PFSK-1 (cell line): ENCODE measurements at regions not wholly inside any gene's neighbourhood (a gene's known extent, or its start where the extent isn't known, plus 50 kb on each side); places are given as distances from the start of the nearest gene placed in this dataset.

Source experiments
- FOXP2 ChIP-seq: optimal IDR thresholded peaks from 2 replicates; pipeline ENCODE3; 2011; ENCODE audit warnings: borderline replicate concordance, control low read depth, inconsistent platforms; ENCODE audit not compliant: insufficient read depth; ENCODE audit errors: extremely low read length, extremely low read depth
- POLR2AphosphoS5 ChIP-seq: IDR thresholded peaks from 2 replicates; pipeline ENCODE4 v1.6.1; 2012; ENCODE audit warnings: low read depth, mild to moderate bottlenecking, control low read depth, low read length, moderate library complexity
- SIN3A ChIP-seq: IDR thresholded peaks from 2 replicates; pipeline ENCODE4 v1.6.1; 2012; ENCODE audit warnings: mild to moderate bottlenecking, low read length, moderate library complexity, borderline replicate concordance; ENCODE audit not compliant: insufficient read depth
- TAF1 ChIP-seq: IDR thresholded peaks from 2 replicates; pipeline ENCODE4 v1.6.1; 2012; ENCODE audit warnings: low read length, control low read depth, borderline replicate concordance; ENCODE audit not compliant: insufficient read depth
- TF ChIP-seq, protein P1 (sequence below), 2 experiments: IDR thresholded peaks; 2 replicates each; pipeline versions ENCODE4 v1.6.1 to v1.8.0; 2011 to 2012; ENCODE audit warnings: low read depth in 2 of 2, low read length in 2 of 2, control low read depth in 1 of 2, inconsistent platforms in 1 of 2, mild to moderate bottlenecking in 1 of 2, moderate library complexity in 1 of 2; ENCODE audit not compliant: insufficient read depth in 1 of 2

DNA sequence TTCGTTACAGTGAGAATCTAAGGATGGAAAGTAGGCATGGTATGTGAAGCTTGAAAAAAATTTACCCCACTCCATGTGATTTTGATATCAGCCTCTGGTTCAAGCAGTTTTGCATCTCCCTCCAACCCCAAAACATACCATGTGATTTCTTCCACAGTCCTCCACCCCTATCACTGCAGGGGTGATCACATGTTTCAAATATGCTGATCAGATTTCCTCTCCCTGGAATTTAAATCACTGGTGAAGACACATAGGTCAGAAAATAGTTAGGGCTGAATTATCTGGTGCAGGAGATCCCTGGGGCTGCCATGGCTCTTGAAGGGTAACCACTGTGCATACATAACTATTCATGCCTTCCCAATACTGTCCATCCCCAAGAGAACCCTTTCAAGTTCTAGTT, 119.7 kb upstream of the THRB start:
- TF ChIP-seq FOXP2, result no peak
- TF ChIP-seq POLR2AphosphoS5, result no peak
- no peak for TF ChIP-seq TAF1
- TF ChIP-seq, protein P1, sequence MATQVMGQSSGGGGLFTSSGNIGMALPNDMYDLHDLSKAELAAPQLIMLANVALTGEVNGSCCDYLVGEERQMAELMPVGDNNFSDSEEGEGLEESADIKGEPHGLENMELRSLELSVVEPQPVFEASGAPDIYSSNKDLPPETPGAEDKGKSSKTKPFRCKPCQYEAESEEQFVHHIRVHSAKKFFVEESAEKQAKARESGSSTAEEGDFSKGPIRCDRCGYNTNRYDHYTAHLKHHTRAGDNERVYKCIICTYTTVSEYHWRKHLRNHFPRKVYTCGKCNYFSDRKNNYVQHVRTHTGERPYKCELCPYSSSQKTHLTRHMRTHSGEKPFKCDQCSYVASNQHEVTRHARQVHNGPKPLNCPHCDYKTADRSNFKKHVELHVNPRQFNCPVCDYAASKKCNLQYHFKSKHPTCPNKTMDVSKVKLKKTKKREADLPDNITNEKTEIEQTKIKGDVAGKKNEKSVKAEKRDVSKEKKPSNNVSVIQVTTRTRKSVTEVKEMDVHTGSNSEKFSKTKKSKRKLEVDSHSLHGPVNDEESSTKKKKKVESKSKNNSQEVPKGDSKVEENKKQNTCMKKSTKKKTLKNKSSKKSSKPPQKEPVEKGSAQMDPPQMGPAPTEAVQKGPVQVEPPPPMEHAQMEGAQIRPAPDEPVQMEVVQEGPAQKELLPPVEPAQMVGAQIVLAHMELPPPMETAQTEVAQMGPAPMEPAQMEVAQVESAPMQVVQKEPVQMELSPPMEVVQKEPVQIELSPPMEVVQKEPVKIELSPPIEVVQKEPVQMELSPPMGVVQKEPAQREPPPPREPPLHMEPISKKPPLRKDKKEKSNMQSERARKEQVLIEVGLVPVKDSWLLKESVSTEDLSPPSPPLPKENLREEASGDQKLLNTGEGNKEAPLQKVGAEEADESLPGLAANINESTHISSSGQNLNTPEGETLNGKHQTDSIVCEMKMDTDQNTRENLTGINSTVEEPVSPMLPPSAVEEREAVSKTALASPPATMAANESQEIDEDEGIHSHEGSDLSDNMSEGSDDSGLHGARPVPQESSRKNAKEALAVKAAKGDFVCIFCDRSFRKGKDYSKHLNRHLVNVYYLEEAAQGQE (IDR thresholded peaks at IDR 0.05; ENCODE audit: insufficient read depth in 1 of 2, low read depth in 2 of 2, low read length in 2 of 2), result no peak
- no peak for TF ChIP-seq SIN3A
